Liver (tissue), 8 donors: ENCODE measurements at regions not wholly inside any gene's neighbourhood (a gene's known extent, or its start where the extent isn't known, plus 50 kb on each side); places are given as distances from the start of the nearest gene placed in this dataset.

Source experiments
- DNase-seq: peaks from one replicate; pipeline ENCODE4 v3.0.0-alpha.2; 2017; ENCODE audit warnings: low spot score
- H3K27ac ChIP-seq, 2 donors: one replicate each; pipeline ENCODE4 v1.7.0; 2013; ENCODE audit warnings: inconsistent platforms in 2 of 2, low read length in 2 of 2, control low read depth in 1 of 2, low read depth in 1 of 2, mild to moderate bottlenecking in 1 of 2
- H3K27me3 ChIP-seq, 4 donors: one replicate each; pipeline versions ENCODE4 v1.6.1 to v1.7.0; 2013; ENCODE audit warnings: low read length in 3 of 4, inconsistent platforms in 1 of 4, mild to moderate bottlenecking in 1 of 4, moderate library complexity in 1 of 4; ENCODE audit not compliant: control insufficient read depth in 4 of 4, insufficient read depth in 4 of 4
- H3K36me3 ChIP-seq, 4 donors: one replicate each; pipeline versions ENCODE4 v1.6.1 to v1.7.0; 2013; ENCODE audit warnings: low read length in 3 of 4, mild to moderate bottlenecking in 3 of 4, low read depth in 1 of 4, moderate library complexity in 1 of 4; ENCODE audit not compliant: control insufficient read depth in 4 of 4, insufficient read depth in 3 of 4
- H3K4me1 ChIP-seq, 4 donors: one replicate each; pipeline versions ENCODE4 v1.6.1 to v1.7.0; 2013; ENCODE audit warnings: low read length in 3 of 4, mild to moderate bottlenecking in 3 of 4, moderate library complexity in 1 of 4; ENCODE audit not compliant: control insufficient read depth in 4 of 4, insufficient read depth in 4 of 4
- H3K4me3 ChIP-seq, 3 donors: one replicate each; pipeline versions ENCODE4 v1.6.1 to v1.7.0; 2013; ENCODE audit warnings: low read length in 3 of 3, control low read depth in 1 of 3, low read depth in 1 of 3, mild to moderate bottlenecking in 1 of 3
- H3K9ac ChIP-seq, 2 donors: one replicate each; pipeline ENCODE4 v1.7.0; 2013; ENCODE audit warnings: low read length in 2 of 2, mild to moderate bottlenecking in 2 of 2, moderate library complexity in 2 of 2, control low read depth in 1 of 2, low read depth in 1 of 2
- H3K9me3 ChIP-seq, 4 donors: one replicate each; pipeline versions ENCODE4 v1.6.1 to v1.7.0; 2013; ENCODE audit warnings: low read length in 3 of 4; ENCODE audit not compliant: control insufficient read depth in 4 of 4
- ATF3 ChIP-seq: IDR thresholded peaks from 2 replicates; pipeline ENCODE4 v1.6.1; 2016; ENCODE audit warnings: antibody characterized with exemption
- CTCF ChIP-seq: fragments of 150-350 bp; IDR thresholded peaks from 2 replicates; pipeline ENCODE4 v1.5.1; 2017; ENCODE audit warnings: improper control_type of control experiment, low read depth, low read length; ENCODE audit not compliant: missing input control
- EGR1 ChIP-seq, 2 donors: IDR thresholded peaks; 2 replicates each; pipeline ENCODE4 v1.6.1; 2016 to 2018; ENCODE audit warnings: antibody characterized with exemption in 2 of 2, low read depth in 2 of 2
- FOXA1 ChIP-seq: IDR thresholded peaks from 2 replicates; pipeline ENCODE4 v1.6.1; 2016; ENCODE audit warnings: antibody characterized with exemption
- FOXA2 ChIP-seq: IDR thresholded peaks from 2 replicates; pipeline ENCODE4 v1.6.1; 2016; ENCODE audit warnings: antibody characterized with exemption
- GABPA ChIP-seq, 2 donors: IDR thresholded peaks in 1 of 2; conservative IDR thresholded peaks in 1 of 2; 2 replicates each; pipeline ENCODE4 v1.6.1; 2016; ENCODE audit warnings: antibody characterized with exemption in 2 of 2, mild to moderate bottlenecking in 1 of 2, moderate library complexity in 1 of 2
- HNF4A ChIP-seq, 2 donors: conservative IDR thresholded peaks; 2 replicates each; pipeline ENCODE4 v1.6.1; 2016; ENCODE audit warnings: antibody characterized with exemption in 2 of 2, mild to moderate bottlenecking in 2 of 2
- HNF4G ChIP-seq: IDR thresholded peaks from 2 replicates; pipeline ENCODE4 v1.6.1; 2016; ENCODE audit warnings: antibody characterized with exemption
- JUND ChIP-seq, 2 donors: IDR thresholded peaks; 2 replicates each; pipeline ENCODE4 v1.6.1; 2016; ENCODE audit warnings: antibody characterized with exemption in 2 of 2
- MAX ChIP-seq: IDR thresholded peaks from 2 replicates; pipeline ENCODE4 v1.6.1; 2016; ENCODE audit warnings: antibody characterized with exemption
- NR2F2 ChIP-seq: IDR thresholded peaks from 2 replicates; pipeline ENCODE4 v1.6.1; 2016; ENCODE audit warnings: antibody characterized with exemption
- RAD21 ChIP-seq, 2 donors: IDR thresholded peaks; 2 replicates each; pipeline ENCODE4 v1.6.1; 2016; ENCODE audit warnings: antibody characterized with exemption in 2 of 2, mild to moderate bottlenecking in 2 of 2
- REST ChIP-seq: IDR thresholded peaks from 2 replicates; pipeline ENCODE4 v1.6.1; 2016; ENCODE audit warnings: antibody characterized with exemption, mild to moderate bottlenecking
- RXRA ChIP-seq, 2 donors: IDR thresholded peaks; 2 replicates each; pipeline ENCODE4 v1.6.1; 2017 to 2018; ENCODE audit warnings: antibody characterized with exemption in 2 of 2, mild to moderate bottlenecking in 1 of 2
- SP1 ChIP-seq: IDR thresholded peaks from 2 replicates; pipeline ENCODE4 v1.6.1; 2018; ENCODE audit warnings: antibody characterized with exemption, mild to moderate bottlenecking
- TAF1 ChIP-seq: conservative IDR thresholded peaks from 2 replicates; pipeline ENCODE4 v1.6.1; 2016; ENCODE audit warnings: antibody characterized with exemption, mild to moderate bottlenecking
- YY1 ChIP-seq: IDR thresholded peaks from 2 replicates; pipeline ENCODE4 v1.6.1; 2016; ENCODE audit warnings: antibody characterized with exemption, mild to moderate bottlenecking
- ZBTB33 ChIP-seq: IDR thresholded peaks from 2 replicates; pipeline ENCODE4 v1.6.1; 2016; ENCODE audit warnings: antibody characterized with exemption
- WGBS: extraction: QIAGEN DNeasy Blood & Tissue Kit; methylation state at CpG from one replicate; pipeline ENCODE4 v1.1.7; 2013; 5-methylcytosine and 5-hydroxymethylcytosine counted together
- donor health status: healthy.
- donor health status: healthy.
- donor health status: healthy.
- donor health status: healthy.
- donor health status: healthy.

- TF ChIP-seq FOXA2 (no peak), GABPA (IDR thresholded peaks at IDR 0.05 in 1 of 2, conservative IDR thresholded peaks at IDR 0.05 in 1 of 2) (no peak), HNF4A (conservative IDR thresholded peaks at IDR 0.05) (peak; percentile 64 to 68)
- no peaks in the 10 kb centered on the region for H3K9me3 ChIP-seq
- no peak overlapping the region for H3K9ac ChIP-seq
- 18% methylated on average over 1 of the region's 1 CpG for WGBS
- no peak overlapping the region for H3K4me3 ChIP-seq
- no peaks in the 10 kb centered on the region for H3K36me3 ChIP-seq
- H3K27me3 ChIP-seq: no peaks in the 10 kb centered on the region
- DNase-seq: no peak
- peaks cover 2 to 39% (median 17%) of the 10 kb centered on the region in 4 donors for H3K4me1 ChIP-seq
- H3K27ac ChIP-seq: no peak overlapping the region
Observed at GRCh38 chr7:53420550-53420949, 385.1 kb downstream of the POM121L12 start.

- Histone ChIP-seq H3K27me3 (no peaks in the 10 kb centered on the region), H3K9ac (no peak overlapping the region), H3K4me1 (peaks cover 2 to 27% (median 16%) of the 10 kb centered on the region in 4 donors), H3K27ac (no peak overlapping the region), H3K36me3 (no peaks in the 10 kb centered on the region), H3K4me3 (no peak overlapping the region), H3K9me3 (no peaks in the 10 kb centered on the region)
- 66% methylated on average over 5 of the region's 5 CpGs for WGBS
- TF ChIP-seq ATF3: no peak
- no peak for TF ChIP-seq MAX
- no peak for TF ChIP-seq EGR1 (IDR thresholded peaks at IDR 0.05; ENCODE audit: low read depth in 2 of 2)
- no peak for TF ChIP-seq RAD21 (IDR thresholded peaks at IDR 0.05)
- no peak for TF ChIP-seq GABPA (IDR thresholded peaks at IDR 0.05 in 1 of 2, conservative IDR thresholded peaks at IDR 0.05 in 1 of 2)
- TF ChIP-seq JUND (IDR thresholded peaks at IDR 0.05): no peak
- no peak for TF ChIP-seq ZBTB33
- no peak for TF ChIP-seq NR2F2
- TF ChIP-seq YY1: no peak
- no peak for TF ChIP-seq CTCF
- no peak for TF ChIP-seq REST
- TF ChIP-seq TAF1: no peak
- TF ChIP-seq HNF4A (conservative IDR thresholded peaks at IDR 0.05): no peak
- no peak for TF ChIP-seq SP1
- no peak for TF ChIP-seq RXRA (IDR thresholded peaks at IDR 0.05)
- TF ChIP-seq FOXA1: no peak
- no peak for TF ChIP-seq FOXA2
- TF ChIP-seq HNF4G: no peak
- DNase-seq: no peak
Observed at GRCh38 chr7:53422291-53422690, 386.9 kb downstream of the POM121L12 start.
